SK-N-SH (cell line): ENCODE measurements at regions not wholly inside any gene's neighbourhood (a gene's known extent, or its start where the extent isn't known, plus 50 kb on each side); places are given as distances from the start of the nearest gene placed in this dataset.

Experiments used
- CTCF ChIP-seq: fragments of 200-600 bp; sonication (generic); IDR thresholded peaks from 2 replicates; pipeline ENCODE4 v1.6.1; 2017; ENCODE audit warnings: antibody characterized with exemption, mild to moderate bottlenecking, moderate library complexity
- FOXM1 ChIP-seq: IDR thresholded peaks from 2 replicates; pipeline ENCODE4 v1.4.0; 2012; ENCODE audit warnings: low read depth, mild to moderate bottlenecking
- JUND ChIP-seq: IDR thresholded peaks from 2 replicates; pipeline ENCODE4 v1.4.0; 2012
- MXI1 ChIP-seq: IDR thresholded peaks from 2 replicates; pipeline ENCODE4 v1.6.1; 2012; ENCODE audit warnings: mild to moderate bottlenecking, low read depth, low read length, improper control_type of control experiment
- NRF1 ChIP-seq: IDR thresholded peaks from 2 replicates; pipeline ENCODE4 v1.6.1; 2012; ENCODE audit warnings: low read depth, mild to moderate bottlenecking, low read length
- RAD21 ChIP-seq: IDR thresholded peaks from 2 replicates; pipeline ENCODE4 v1.6.1; 2012; ENCODE audit warnings: mild to moderate bottlenecking, low read length
- TAF1 ChIP-seq: IDR thresholded peaks from 2 replicates; pipeline ENCODE4 v1.6.1; 2012; ENCODE audit warnings: low read depth, mild to moderate bottlenecking, low read length, moderate library complexity, borderline replicate concordance
- TCF12 ChIP-seq: IDR thresholded peaks from 2 replicates; pipeline ENCODE4 v1.4.0; 2012
- ZBTB33 ChIP-seq: IDR thresholded peaks from 2 replicates; pipeline ENCODE4 v1.4.0; 2012; ENCODE audit warnings: low read depth, borderline replicate concordance
- TF ChIP-seq, protein P1 (sequence below): IDR thresholded peaks from 2 replicates; pipeline ENCODE4 v1.4.0; 2012; ENCODE audit warnings: low read depth

DNA sequence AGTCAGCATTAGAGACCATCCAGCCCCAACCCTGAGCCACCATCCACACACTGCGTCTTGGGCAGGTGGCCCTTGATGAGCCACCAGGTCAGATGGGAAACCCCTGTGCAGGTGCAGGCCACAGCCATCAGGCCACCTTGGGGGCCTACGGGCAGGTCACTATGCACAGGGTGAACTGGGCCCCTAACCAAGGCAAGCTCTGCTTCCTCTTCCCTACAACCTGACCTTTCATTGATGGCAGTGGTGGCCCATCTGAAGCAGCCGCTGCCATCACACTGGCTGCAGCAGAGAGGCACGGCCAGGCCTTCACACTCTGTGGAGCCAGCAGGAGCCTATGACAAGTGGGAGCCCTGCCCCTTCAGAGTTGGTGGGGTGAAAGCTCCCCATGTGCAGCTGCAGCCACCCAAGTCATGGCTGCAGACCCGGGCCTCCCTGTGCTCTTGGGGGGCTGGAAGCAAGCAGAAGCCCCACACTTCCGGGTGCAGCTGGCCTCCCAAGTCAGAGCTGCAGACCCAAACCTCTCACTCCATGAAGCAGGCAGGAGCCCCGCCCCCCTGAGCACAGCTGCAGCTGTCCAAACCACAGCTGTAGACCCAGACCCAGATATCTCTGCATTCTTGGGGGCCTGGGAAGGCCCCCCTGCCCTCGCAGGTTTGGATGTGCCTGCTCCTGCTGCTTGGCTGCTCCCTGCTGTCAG is 681.5 kb downstream of the MATN1 start:
- TF ChIP-seq RAD21: no peak
- TF ChIP-seq NRF1: no peak
- no peak for TF ChIP-seq TAF1
- TF ChIP-seq CTCF: no peak
- TF ChIP-seq, protein P1, sequence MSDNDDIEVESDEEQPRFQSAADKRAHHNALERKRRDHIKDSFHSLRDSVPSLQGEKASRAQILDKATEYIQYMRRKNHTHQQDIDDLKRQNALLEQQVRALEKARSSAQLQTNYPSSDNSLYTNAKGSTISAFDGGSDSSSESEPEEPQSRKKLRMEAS: no peak
- no peak for TF ChIP-seq FOXM1
- TF ChIP-seq TCF12: no peak
- no peak for TF ChIP-seq MXI1
- TF ChIP-seq ZBTB33: no peak
- TF ChIP-seq JUND: no peak
